Endothelial cell (in vitro differentiated cells): ENCODE measurements at regions not wholly inside any gene's neighbourhood (a gene's known extent, or its start where the extent isn't known, plus 50 kb on each side); places are given as distances from the start of the nearest gene placed in this dataset.

Experiments
- DNase-seq: peaks from one replicate; pipeline ENCODE4 v3.0.0; 2021; ENCODE audit warnings: low spot score
- H3K27ac Mint-ChIP-seq: one replicate; pipeline ENCODE4 v1.8.0; 2021; ENCODE audit warnings: mixed read lengths, inconsistent platforms; ENCODE audit not compliant: unreplicated experiment
- H3K27me3 Mint-ChIP-seq: one replicate; pipeline ENCODE4 v1.8.0; 2021; ENCODE audit warnings: mild to moderate bottlenecking, moderate library complexity, mixed read lengths, inconsistent platforms; ENCODE audit not compliant: unreplicated experiment
- H3K36me3 Mint-ChIP-seq: one replicate; pipeline ENCODE4 v1.8.0; 2021; ENCODE audit warnings: mild to moderate bottlenecking, low read depth, mixed read lengths, inconsistent platforms; ENCODE audit not compliant: unreplicated experiment
- H3K4me1 Mint-ChIP-seq: one replicate; pipeline ENCODE4 v1.8.0; 2021; ENCODE audit warnings: mild to moderate bottlenecking, mixed read lengths, inconsistent platforms; ENCODE audit not compliant: unreplicated experiment
- H3K4me3 Mint-ChIP-seq: one replicate; pipeline ENCODE4 v1.8.0; 2021; ENCODE audit warnings: mild to moderate bottlenecking, mixed read lengths, inconsistent platforms; ENCODE audit not compliant: unreplicated experiment
- H3K9me3 Mint-ChIP-seq: one replicate; pipeline ENCODE4 v1.8.0; 2021; ENCODE audit warnings: mixed read lengths, inconsistent platforms; ENCODE audit not compliant: unreplicated experiment
- TF ChIP-seq, protein P1 (sequence below): fragments of 200-600 bp; sonication (generic); IDR thresholded peaks from one replicate; pipeline ENCODE4 v1.5.0; 2021; ENCODE audit warnings: antibody characterized with exemption; ENCODE audit not compliant: unreplicated experiment

DNA sequence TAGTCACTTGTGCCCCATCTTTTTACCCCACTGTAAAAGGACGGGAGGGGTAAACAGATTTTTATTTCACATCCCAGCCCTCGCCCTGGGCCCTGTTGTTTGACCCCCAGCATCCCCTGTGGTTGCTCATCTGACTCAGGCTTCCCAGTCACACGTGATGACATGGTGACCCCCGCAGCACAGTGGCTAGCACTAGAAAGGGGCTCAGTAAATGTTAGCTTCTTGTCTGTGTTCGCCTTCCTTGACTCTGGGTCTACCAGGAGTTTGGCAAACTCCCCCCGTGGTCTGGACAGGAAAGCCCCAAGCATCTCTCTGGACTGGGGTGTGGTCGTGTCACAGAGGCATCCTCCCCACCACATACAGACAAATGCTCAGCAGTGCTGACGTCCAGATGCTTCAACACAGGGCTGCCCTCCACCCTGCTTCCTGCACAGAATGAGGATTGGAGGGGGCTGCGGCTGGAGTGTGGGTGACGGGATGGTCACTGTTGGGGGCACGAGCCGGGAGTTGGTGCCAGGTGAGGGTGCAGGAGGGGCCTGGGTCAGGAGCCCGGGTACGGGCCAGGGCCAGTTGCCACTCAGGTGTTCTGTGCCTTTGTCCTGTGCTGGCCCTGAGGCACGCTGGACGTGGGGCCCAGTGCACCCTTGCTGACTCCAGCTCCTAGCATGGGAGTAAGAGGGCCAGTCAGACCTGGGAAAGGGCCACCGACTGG is 69.1 kb downstream of the METRNL start:
- Mint-ChIP-seq H3K27ac (no peak overlapping the region), H3K9me3 (no peaks in the 10 kb centered on the region), H3K4me3 (no peak overlapping the region), H3K36me3 (no peaks in the 10 kb centered on the region), H3K4me1 (no peaks in the 10 kb centered on the region), H3K27me3 (peaks cover 10% of the 10 kb centered on the region)
- DNase-seq = no peak
- TF ChIP-seq, protein P1, sequence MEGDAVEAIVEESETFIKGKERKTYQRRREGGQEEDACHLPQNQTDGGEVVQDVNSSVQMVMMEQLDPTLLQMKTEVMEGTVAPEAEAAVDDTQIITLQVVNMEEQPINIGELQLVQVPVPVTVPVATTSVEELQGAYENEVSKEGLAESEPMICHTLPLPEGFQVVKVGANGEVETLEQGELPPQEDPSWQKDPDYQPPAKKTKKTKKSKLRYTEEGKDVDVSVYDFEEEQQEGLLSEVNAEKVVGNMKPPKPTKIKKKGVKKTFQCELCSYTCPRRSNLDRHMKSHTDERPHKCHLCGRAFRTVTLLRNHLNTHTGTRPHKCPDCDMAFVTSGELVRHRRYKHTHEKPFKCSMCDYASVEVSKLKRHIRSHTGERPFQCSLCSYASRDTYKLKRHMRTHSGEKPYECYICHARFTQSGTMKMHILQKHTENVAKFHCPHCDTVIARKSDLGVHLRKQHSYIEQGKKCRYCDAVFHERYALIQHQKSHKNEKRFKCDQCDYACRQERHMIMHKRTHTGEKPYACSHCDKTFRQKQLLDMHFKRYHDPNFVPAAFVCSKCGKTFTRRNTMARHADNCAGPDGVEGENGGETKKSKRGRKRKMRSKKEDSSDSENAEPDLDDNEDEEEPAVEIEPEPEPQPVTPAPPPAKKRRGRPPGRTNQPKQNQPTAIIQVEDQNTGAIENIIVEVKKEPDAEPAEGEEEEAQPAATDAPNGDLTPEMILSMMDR = no peak

DNA sequence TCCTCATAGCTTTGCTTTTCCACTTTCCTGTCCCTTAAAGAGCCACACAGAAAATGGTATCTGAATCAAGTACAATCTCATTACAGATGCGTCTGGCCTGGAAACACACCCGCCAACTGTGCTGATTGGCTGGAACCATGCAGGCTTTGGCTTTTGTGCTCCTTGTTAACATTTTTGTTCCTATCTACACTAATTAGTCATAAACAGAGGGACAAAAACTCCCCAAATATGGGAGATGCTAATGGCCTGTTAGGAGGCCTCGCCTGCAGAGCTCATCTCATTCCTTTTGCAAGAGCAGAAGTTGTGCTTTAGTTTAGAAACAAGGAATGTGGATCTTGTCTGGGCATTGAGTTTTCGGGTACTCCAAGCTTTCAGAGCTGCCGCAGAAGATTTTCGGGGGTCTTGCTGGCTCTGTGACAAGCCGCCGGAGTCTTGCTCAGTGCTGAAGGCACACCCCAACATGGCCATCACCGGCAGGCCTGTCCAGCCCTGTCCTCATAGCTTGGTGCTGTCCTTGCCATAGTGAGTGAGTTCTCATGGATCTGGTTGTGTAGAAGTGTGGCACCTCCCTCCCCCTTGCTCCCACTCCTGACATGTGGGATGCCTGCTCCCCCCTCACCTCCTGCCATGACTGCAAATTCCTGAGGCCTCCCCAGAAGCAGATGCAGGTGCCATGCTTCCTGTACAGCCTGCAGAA is 69.8 kb downstream of the METRNL start:
- Mint-ChIP-seq H3K36me3 (no peaks in the 10 kb centered on the region), H3K9me3 (no peaks in the 10 kb centered on the region), H3K4me1 (no peaks in the 10 kb centered on the region), H3K27ac (no peak overlapping the region), H3K27me3 (peaks cover 10% of the 10 kb centered on the region), H3K4me3 (no peak overlapping the region)
- TF ChIP-seq, protein P1 = no peak
- no peak for DNase-seq

DNA sequence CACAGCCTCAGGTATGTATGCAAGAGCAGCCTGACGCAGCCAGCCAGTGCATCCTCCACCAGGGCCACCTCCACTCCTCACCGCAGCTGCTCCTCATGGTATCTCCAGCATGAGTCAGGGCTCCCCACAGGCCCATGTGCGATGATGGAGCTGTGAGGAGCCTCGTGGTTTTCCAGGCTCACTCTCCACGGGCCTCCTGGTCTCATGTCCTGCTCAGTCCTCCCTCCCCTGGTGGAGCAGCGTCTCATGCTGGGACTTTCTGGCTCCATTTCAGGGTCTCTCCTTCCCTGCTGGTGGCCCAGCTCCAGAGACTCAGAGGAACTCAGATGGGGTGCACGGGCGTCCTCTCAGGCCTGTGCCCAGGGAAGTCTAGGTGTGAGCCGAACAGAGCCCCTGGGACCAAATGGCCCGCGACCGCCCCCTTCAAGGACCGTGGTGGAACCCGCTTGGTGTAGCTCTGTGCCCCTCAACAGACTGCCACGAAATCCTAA is 70.4 kb downstream of the METRNL start:
- H3K27me3 Mint-ChIP-seq = peaks cover 10% of the 10 kb centered on the region
- no peaks in the 10 kb centered on the region for H3K9me3 Mint-ChIP-seq
- H3K4me3 Mint-ChIP-seq = no peak overlapping the region
- H3K36me3 Mint-ChIP-seq = no peaks in the 10 kb centered on the region
- TF ChIP-seq, protein P1 = no peak
- no peaks in the 10 kb centered on the region for H3K4me1 Mint-ChIP-seq
- DNase-seq = no peak
- no peak overlapping the region for H3K27ac Mint-ChIP-seq

DNA sequence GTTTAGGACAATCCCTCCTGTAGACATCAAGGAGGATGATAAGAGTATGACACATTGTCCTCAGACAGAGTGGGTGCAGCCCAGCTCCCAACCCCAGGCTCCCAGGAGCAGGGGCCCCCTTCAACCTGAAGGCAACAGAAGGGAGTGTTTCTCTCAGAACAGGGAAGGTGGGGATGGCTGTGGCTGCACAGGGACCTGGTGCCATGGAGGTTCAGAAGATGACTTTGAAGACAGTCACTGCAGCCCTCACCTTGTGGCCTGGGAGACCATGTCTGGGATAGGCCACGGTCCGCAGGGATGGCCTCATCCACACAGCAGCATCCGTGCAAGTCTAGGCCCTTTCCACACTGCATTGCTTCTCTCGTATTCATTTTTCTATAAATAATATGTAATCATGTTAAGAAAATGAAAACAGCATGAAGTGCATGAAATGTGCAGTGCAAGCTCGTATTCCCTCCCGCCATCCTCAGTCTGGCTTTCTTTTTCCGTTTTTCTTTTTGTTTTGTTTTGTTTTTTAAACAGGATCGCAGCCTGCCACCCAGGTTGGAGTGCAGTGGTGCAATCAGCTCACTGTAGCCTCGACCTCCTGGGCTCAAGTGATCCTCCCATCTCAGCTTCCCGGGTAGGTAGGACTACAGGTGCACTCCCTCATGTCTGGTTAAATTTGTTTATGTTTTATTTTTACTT is 71.1 kb downstream of the METRNL start:
- Mint-ChIP-seq H3K4me1 (no peaks in the 10 kb centered on the region), H3K27ac (no peak overlapping the region), H3K36me3 (no peaks in the 10 kb centered on the region), H3K9me3 (no peaks in the 10 kb centered on the region), H3K4me3 (no peak overlapping the region), H3K27me3 (peaks cover 10% of the 10 kb centered on the region)
- DNase-seq = no peak
- TF ChIP-seq, protein P1 = no peak
